K562 (cell line): ENCODE measurements at regions not wholly inside any gene's neighbourhood (a gene's known extent, or its start where the extent isn't known, plus 50 kb on each side); places are given as distances from the start of the nearest gene placed in this dataset.

Source experiments
- ATAC-seq: fragments of 200-7000 bp; cut with Tn5 transposase; 3 replicates; pipeline ENCODE4 v1.9.1; 2020; ENCODE audit warnings: moderate library complexity
- BruUV-seq: library from RNA; stranded (reverse); fragments of 400-500 nt; replicated peaks from 2 replicates; lab custom pipeline; 2021; lab: Mats Ljungman, UMichigan
- CTCF ChIA-PET: fragments of 300-600 bp; formaldehyde crosslinking; extraction: SDS; loops from one replicate; lab custom pipeline; 2021; ENCODE audit warnings: low intra/inter-chr PET ratio; lab: Yijun Ruan, JAX
- POLR2A ChIA-PET: fragments of 300-600, 350-650 bp; sonication (Branson Sonifier 250); formaldehyde crosslinking; extraction: SDS; loops from one replicate; lab custom pipeline; 2021; ENCODE audit warnings: antibody characterized with exemption, inconsistent platforms; lab: Yijun Ruan, JAX
- DNase-seq, 4 experiments: peaks; one replicate each; pipeline versions ENCODE4 v3.0.0 to v3.0.0-alpha.2; 2011 to 2018; ENCODE audit warnings: low spot score in 3 of 4, mixed read lengths in 3 of 4; ENCODE audit errors: extremely low read depth in 1 of 4
- FAIRE-seq: peaks from 2 replicates; lab custom pipeline; 2011; peaks lifted over from hg19 to GRCh38; lab: Jason Lieb, UNC
- H2AFZ ChIP-seq: 2 replicates; pipeline ENCODE4 v1.6.0; 2011; ENCODE audit warnings: low read depth, low read length, control low read depth, inconsistent platforms
- H3K27ac ChIP-seq: fragments of 200-600 bp; 3 replicates; pipeline ENCODE4 v1.8.0; 2011; ENCODE audit warnings: low read depth, mild to moderate bottlenecking, control low read depth, inconsistent platforms, low read length, moderate library complexity, mixed read lengths; ENCODE audit errors: extremely low read depth
- H3K27me3 ChIP-seq, 2 experiments: fragments of 300-600 bp in 1 of 2; 2 replicates in 1 of 2; 3 replicates in 1 of 2; pipeline versions ENCODE4 v1.6.0 to v1.8.0; 2011; ENCODE audit warnings: inconsistent platforms in 2 of 2, low read length in 2 of 2, mild to moderate bottlenecking in 1 of 2, mixed read lengths in 1 of 2, moderate library complexity in 1 of 2; ENCODE audit not compliant: control insufficient read depth in 2 of 2, insufficient read depth in 2 of 2
- H3K36me3 ChIP-seq: fragments of 300-600 bp; 3 replicates; pipeline ENCODE4 v1.8.0; 2011; ENCODE audit warnings: mild to moderate bottlenecking, low read length, inconsistent platforms; ENCODE audit not compliant: control insufficient read depth, insufficient read depth
- H3K4me1 ChIP-seq, 2 experiments: fragments of 200-600 bp in 1 of 2; replicated peaks in 1 of 2; 2 replicates in 1 of 2; 3 replicates in 1 of 2; pipeline versions ENCODE4 v1.5.1 to v1.8.0; 2011; ENCODE audit warnings: inconsistent platforms in 2 of 2, low read length in 2 of 2, mild to moderate bottlenecking in 1 of 2, mixed read lengths in 1 of 2, moderate library complexity in 1 of 2; ENCODE audit not compliant: control insufficient read depth in 2 of 2, insufficient read depth in 2 of 2
- H3K4me2 ChIP-seq: 2 replicates; pipeline ENCODE4 v1.6.1; 2011; ENCODE audit warnings: low read length, control low read depth, inconsistent platforms, mixed read lengths; ENCODE audit not compliant: insufficient read depth
- H3K4me3 ChIP-seq: fragments of 200-600 bp; sonication (generic), shearing (Covaris generic); 2 replicates; pipeline ENCODE4 v1.5.1; 2016; ENCODE audit warnings: control low read depth, inconsistent platforms
- H3K79me2 ChIP-seq: fragments of 200-600 bp; 3 replicates; pipeline ENCODE4 v1.8.0; 2011; ENCODE audit warnings: low read length, inconsistent platforms; ENCODE audit not compliant: control insufficient read depth, insufficient read depth
- H3K9ac ChIP-seq, 2 experiments: 2 replicates each; pipeline versions ENCODE4 v1.6.0 to v1.6.1; 2011; ENCODE audit warnings: low read depth in 2 of 2, low read length in 2 of 2, control low read depth in 1 of 2, inconsistent platforms in 1 of 2, mild to moderate bottlenecking in 1 of 2, mixed read lengths in 1 of 2; ENCODE audit not compliant: insufficient read depth in 1 of 2
- H3K9me1 ChIP-seq: one replicate; pipeline ENCODE4 v1.6.0; 2011; ENCODE audit warnings: inconsistent platforms, mild to moderate bottlenecking, low read length, moderate library complexity; ENCODE audit not compliant: control insufficient read depth, insufficient read depth
- H3K9me3 ChIP-seq: replicated peaks from 2 replicates; pipeline ENCODE4 v1.5.1; 2011; ENCODE audit warnings: low read depth, low read length, inconsistent platforms; ENCODE audit not compliant: control insufficient read depth, insufficient read depth
- H4K20me1 ChIP-seq: replicated peaks from 2 replicates; pipeline ENCODE4 v1.6.1; 2011; ENCODE audit warnings: low read length, inconsistent platforms, mixed read lengths; ENCODE audit not compliant: control insufficient read depth, insufficient read depth
- E2F5 ChIP-seq: sonication (generic); formaldehyde crosslinking; IDR thresholded peaks from 2 replicates; pipeline ENCODE4 v1.8.0; 2022; ENCODE audit warnings: mild to moderate bottlenecking, missing genetic modification reagents
- GABPB2 ChIP-seq: fragments of 250-450 bp; sonication (Bioruptor Pico); conservative IDR thresholded peaks from 2 replicates; pipeline ENCODE4 v1.5.1; 2021; ENCODE audit warnings: mild to moderate bottlenecking
- KDM1A ChIP-seq, 2 experiments: fragments of 450-650 bp; IDR thresholded peaks; 2 replicates each; pipeline ENCODE4 v1.6.1; 2016; ENCODE audit warnings: mild to moderate bottlenecking in 2 of 2
- KDM5B ChIP-seq: fragments of 200-600 bp; sonication (generic); IDR thresholded peaks from 2 replicates; pipeline ENCODE4 v1.6.1; 2012; ENCODE audit warnings: low read depth, mild to moderate bottlenecking, moderate library complexity, low read length, control low read depth, inconsistent platforms; ENCODE audit not compliant: insufficient replicate concordance
- MIER1 ChIP-seq: fragments of 450-650 bp; IDR thresholded peaks from 2 replicates; pipeline ENCODE4 v1.6.1; 2016; ENCODE audit warnings: antibody characterized with exemption, mild to moderate bottlenecking, low read depth
- PHF20 ChIP-seq: fragments of 450-650 bp; IDR thresholded peaks from 2 replicates; pipeline ENCODE4 v1.6.1; 2018; ENCODE audit not compliant: partially characterized antibody
- PYGO2 ChIP-seq: fragments of 450-650 bp; IDR thresholded peaks from 2 replicates; pipeline ENCODE4 v1.6.1; 2016; ENCODE audit warnings: mild to moderate bottlenecking, missing genetic modification characterization, moderate library complexity, missing compliant biosample characterization
- SMARCA5 ChIP-seq: fragments of 450-650 bp; IDR thresholded peaks from 2 replicates; pipeline ENCODE4 v1.6.1; 2016
- SRSF7 ChIP-seq: fragments of 200-400 bp; formaldehyde crosslinking; optimal IDR thresholded peaks from 2 replicates; pipeline ENCODE3; 2017; ENCODE audit warnings: mild to moderate bottlenecking, low read depth, low read length
- ZBTB7A ChIP-seq: IDR thresholded peaks from 2 replicates; pipeline ENCODE4 v1.6.1; 2011; ENCODE audit warnings: low read depth, mild to moderate bottlenecking, low read length, moderate library complexity, borderline replicate concordance; ENCODE audit not compliant: control insufficient read depth
- ZFP36 ChIP-seq: fragments of 150-350 bp; IDR thresholded peaks from 2 replicates; pipeline ENCODE4 v1.6.1; 2018; ENCODE audit warnings: low read length, low read depth; ENCODE audit not compliant: partially characterized antibody
- ZNF436 ChIP-seq: fragments of 250-450, 450-650 bp; sonication (Bioruptor Pico); formaldehyde crosslinking; IDR thresholded peaks from 2 replicates; pipeline ENCODE4 v1.7.0; 2020; ENCODE audit warnings: mild to moderate bottlenecking
- WGBS: fragments of 100-300 bp; shearing (Covaris generic); methylation state at CpG from one replicate; pipeline ENCODE4 v1.1.6; 2016; ENCODE audit warnings: low coverage, mixed read lengths; ENCODE audit not compliant: insufficient coverage; ENCODE audit errors: missing lambda C conversion rate; 5-methylcytosine and 5-hydroxymethylcytosine counted together
- in situ Hi-C: fragments of 300-500 bp; cut with MboI; formaldehyde crosslinking; loops from 4 replicates; pipeline ENCODE4 v1.15.0; 2018; ENCODE audit warnings: inconsistent platforms, mixed read lengths
- intact Hi-C: fragments of 100-400 bp; cut with micrococcal nuclease; formaldehyde crosslinking; loops from 2 replicates; pipeline ENCODE4 v1.14.2; 2022
- TF ChIP-seq, protein P1 (sequence below), 2 experiments: fragments of 150-350 bp in 1 of 2; IDR thresholded peaks; 2 replicates each; pipeline ENCODE4 v1.6.1; 2012 to 2016; ENCODE audit warnings: low read depth in 2 of 2, low read length in 2 of 2, mild to moderate bottlenecking in 1 of 2, moderate library complexity in 1 of 2

DNA sequence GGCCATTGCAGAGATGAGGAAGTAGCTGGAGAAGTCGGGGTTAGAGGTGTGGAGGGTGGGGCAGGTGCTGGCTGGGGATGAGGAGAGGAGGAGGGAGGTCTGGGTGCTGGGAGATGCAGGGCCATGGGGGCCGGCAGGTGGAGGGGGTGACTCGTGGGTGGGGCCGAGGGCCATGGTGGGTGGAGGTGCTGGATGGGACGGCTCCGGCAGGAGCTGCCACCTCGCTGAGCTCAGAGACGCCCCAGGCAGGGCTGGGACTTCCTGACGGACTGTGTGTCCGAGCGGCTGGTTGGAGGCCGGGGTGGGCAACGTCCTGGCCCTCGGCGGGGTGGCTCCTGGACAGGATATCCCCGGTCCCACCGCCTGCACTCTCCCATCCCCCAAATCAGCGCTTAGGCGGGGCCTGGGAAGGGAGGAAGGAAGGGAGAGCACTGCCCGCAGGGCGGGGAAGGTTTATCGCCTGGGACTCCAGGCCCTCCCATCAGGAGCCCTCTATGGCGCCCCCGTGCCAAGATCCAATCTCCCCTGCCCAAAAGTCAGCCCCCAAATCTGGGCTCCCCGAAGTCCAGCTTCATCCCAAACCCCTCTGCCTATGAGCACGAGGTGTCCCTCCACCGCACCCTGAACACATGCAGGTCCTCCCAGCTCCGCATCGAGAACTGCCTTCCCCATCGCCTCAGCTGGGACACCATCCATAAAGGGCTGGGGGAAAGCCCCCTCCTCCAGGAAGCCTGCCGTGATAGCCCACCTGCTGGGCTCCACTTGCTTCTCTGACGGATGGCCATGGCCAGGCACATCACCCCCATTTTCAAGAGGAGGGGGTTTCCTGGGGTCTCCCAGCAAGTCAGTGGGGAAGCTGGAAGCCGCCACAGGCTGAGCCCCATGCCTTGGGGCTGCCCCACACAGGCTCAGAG, 58.3 kb upstream of the NOTCH1 start:
- Histone ChIP-seq H3K27ac (no peak overlapping the region), H3K4me1 (peaks cover 8 to 68% of the 10 kb centered on the region in 2 experiments), H3K79me2 (no peaks in the 10 kb centered on the region), H4K20me1 (no peaks in the 10 kb centered on the region), H3K27me3 (no peaks in the 10 kb centered on the region), H2AFZ (no peak overlapping the region), H3K9me3 (no peaks in the 10 kb centered on the region), H3K9ac (peak overlapping the region in 1 of 2 experiments; percentile 55; a peak in 1 of 4 replicates), H3K9me1 (no peaks in the 10 kb centered on the region), H3K4me2 (no peak overlapping the region), H3K36me3 (no peaks in the 10 kb centered on the region), H3K4me3 (no peak overlapping the region)
- WGBS = 16% methylated on average over 24 of the region's 33 CpGs
- in situ Hi-C loops (no loop called here), intact Hi-C loops (no loop called here)
- ChIA-PET POLR2A (interaction anchor here (0.6 to 1.0 kb wide), 5 partner anchors 10 to 144 kb away, joined by 3 to 5 read pairs (median 3); no protein-coding TSS in a partner anchor), CTCF (no interaction called here)
- DNase-seq (peak in 3 of 4 experiments; percentile 27 to 54 (median 51)), FAIRE-seq (no peak), ATAC-seq (peak; percentile 20; the same call in 2 of the 3 replicates)
- BruUV-seq = no TSS peak
- TF ChIP-seq, protein P1, sequence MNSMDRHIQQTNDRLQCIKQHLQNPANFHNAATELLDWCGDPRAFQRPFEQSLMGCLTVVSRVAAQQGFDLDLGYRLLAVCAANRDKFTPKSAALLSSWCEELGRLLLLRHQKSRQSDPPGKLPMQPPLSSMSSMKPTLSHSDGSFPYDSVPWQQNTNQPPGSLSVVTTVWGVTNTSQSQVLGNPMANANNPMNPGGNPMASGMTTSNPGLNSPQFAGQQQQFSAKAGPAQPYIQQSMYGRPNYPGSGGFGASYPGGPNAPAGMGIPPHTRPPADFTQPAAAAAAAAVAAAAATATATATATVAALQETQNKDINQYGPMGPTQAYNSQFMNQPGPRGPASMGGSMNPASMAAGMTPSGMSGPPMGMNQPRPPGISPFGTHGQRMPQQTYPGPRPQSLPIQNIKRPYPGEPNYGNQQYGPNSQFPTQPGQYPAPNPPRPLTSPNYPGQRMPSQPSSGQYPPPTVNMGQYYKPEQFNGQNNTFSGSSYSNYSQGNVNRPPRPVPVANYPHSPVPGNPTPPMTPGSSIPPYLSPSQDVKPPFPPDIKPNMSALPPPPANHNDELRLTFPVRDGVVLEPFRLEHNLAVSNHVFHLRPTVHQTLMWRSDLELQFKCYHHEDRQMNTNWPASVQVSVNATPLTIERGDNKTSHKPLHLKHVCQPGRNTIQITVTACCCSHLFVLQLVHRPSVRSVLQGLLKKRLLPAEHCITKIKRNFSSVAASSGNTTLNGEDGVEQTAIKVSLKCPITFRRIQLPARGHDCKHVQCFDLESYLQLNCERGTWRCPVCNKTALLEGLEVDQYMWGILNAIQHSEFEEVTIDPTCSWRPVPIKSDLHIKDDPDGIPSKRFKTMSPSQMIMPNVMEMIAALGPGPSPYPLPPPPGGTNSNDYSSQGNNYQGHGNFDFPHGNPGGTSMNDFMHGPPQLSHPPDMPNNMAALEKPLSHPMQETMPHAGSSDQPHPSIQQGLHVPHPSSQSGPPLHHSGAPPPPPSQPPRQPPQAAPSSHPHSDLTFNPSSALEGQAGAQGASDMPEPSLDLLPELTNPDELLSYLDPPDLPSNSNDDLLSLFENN (IDR thresholded peaks at IDR 0.05; ENCODE audit: low read depth in 2 of 2, low read length in 2 of 2) = no peak
- TF ChIP-seq E2F5 (CRISPR knock-in tag) = no peak
- TF ChIP-seq KDM5B = no peak
- 0 out of 2 replicates have a peak, but pooled peaks have one; percentile 17 for TF ChIP-seq SMARCA5
- peak in 1 of 2 experiments; percentile 34; a peak in 1 of 4 replicates for TF ChIP-seq KDM1A (IDR thresholded peaks at IDR 0.05)
- peak; percentile 74 for TF ChIP-seq ZNF436
- no peak for TF ChIP-seq PHF20
- TF ChIP-seq ZBTB7A = peak; percentile 27; the same call in 1 of the 2 replicates
- peak; percentile 98 for TF ChIP-seq ZFP36
- TF ChIP-seq MIER1 = no peak
- no peak for TF ChIP-seq SRSF7
- no peak for TF ChIP-seq PYGO2 (tag)
- no peak for TF ChIP-seq GABPB2 (CRISPR knock-in tag)
